ENCODE measurements at regions not wholly inside any gene's neighbourhood (a gene's known extent, or its start where the extent isn't known, plus 50 kb on each side); places are given as distances from the start of the nearest gene placed in this dataset.
"Not testable (repeated sequence)": the region's sequence is repeated elsewhere in the genome, so short reads cannot be mapped to it uniquely, and the experiment has no call there.

DNA sequence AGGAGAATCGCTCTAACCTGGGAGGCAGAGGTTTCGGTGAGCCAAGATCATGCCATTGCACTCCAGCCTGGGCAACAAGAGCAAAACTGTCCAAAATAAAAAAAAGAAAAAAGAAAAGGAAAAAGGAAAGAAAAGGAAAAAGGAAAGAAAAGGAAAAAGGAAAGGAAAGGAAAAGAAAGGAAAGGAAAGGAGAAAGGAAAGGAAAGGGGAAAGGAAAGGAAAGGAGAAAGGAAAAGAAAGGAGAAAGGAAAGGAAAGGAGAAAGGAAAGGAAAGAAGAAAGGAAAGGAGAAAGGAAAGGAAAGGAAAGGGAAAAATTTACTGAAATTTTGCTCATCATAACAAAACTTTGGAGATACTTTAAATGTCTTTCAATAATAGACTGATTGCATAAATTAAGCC is 391.3 kb upstream of the GYPC start:
- DNase-seq: no peak

DNA sequence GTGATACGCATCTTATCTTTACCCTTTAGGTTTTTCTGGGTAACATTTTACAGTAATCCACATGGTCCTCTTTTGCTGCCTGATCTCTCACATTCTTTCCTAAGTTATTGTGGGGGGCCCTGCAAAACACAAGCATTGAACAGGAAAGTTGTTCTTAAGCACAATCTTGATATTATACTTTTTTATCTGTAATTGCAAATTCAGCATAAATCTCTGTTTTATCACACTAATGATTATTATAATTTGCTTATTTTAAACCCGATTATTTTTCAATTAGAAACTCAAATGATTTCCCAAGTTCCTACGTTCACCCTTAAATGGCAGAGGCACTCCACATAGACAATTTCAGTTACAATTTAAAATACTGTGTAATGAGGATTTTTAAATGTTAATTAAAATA is 386.0 kb upstream of the GYPC start:
- DNase-seq: no peak

DNA sequence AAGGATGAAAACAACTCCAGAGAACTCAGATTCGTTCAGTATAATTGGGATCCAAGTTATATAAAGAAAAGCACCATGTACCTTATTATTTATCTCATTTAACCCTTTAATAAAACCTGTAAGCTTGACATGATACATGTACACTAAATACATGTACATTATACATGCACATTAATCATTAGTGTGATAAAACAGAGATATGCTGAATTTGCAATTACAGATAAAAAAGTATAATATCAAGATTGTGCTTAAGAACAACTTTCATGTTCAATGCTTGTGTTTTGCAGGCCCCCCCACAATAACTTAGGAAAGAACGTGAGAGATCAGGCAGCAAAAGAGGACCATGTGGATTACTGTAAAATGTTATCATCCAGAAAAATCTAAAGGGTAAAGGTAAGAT is 385.4 kb upstream of the GYPC start:
- DNase-seq: no peak

DNA sequence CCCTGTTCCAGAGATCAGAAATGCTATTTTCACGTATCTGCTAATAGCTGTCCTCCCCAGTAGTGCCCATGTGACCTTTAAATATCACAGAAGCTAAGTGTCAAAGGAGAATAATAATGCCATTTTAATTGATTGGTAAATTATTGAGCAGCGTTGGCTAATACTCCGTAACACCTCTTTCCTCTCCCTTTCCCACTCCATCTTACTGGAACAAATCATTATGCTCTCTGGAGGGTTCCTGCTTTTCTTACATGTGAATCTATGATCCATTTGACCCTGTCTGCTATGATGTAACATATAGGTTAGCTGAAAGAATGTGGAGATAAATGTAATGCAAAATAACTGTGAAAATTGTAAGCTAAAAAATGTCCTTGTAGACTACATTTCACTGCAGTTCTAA is 383.6 kb upstream of the GYPC start:
- DNase-seq: no peak

DNA sequence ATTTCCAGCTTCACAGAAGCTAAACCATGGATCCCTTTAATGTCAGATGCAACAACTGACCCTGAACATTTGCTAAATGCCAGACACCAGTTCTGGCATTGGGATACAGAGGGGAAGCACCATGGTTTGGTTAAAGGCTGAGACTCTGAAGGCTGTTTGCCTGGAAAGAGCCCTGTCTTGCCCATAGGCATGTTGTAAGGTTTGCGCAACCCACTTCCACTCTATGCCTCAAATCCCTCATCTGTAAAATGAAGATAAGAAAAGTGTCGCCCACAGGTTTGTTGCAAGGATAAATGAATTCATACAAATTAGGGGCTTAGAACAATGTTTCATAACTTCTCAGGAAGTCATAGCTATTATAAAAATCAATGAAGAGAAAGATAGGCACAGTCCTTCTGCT is 380.9 kb upstream of the GYPC start:
- DNase-seq: no peak

DNA sequence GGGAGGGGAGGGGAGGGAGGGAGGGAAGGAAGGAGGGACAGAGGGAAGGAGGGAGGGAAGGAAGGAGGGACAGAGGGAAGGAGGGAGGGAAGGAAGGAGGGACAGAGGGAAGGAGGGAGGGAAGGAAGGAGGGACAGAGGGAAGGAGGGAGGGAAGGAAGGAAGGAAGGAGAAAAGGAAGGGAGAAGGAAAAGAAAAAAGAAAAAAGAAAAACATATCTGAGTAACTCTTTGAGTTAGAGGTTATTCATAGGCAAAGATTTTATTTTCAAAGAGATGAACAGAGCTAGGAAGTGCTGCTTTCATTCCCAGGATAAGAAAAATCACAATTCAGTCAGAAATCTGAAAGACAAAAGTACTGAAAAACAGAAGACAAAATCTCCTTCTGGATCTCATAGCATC is 379.7 kb upstream of the GYPC start:
- not testable (repeated sequence) for DNase-seq

DNA sequence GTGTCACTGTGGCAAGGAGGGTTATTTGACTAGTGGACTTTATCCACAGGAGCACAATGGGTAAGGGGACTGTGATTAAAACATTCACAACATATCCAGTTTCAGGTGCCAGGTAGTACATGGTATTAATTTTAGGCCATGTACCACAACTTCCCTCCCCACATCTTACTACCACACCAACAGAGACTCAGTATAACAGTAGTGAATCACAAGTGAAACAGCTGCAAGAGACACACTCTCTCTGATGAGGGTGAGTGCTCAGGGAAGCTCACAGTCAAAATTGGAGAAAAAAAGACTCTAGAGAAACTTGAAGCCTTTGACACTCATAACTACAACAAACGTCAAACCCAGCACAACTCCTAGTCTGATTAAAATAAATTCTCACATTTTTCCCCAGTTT is 367.6 kb upstream of the GYPC start:
- no peak for DNase-seq

DNA sequence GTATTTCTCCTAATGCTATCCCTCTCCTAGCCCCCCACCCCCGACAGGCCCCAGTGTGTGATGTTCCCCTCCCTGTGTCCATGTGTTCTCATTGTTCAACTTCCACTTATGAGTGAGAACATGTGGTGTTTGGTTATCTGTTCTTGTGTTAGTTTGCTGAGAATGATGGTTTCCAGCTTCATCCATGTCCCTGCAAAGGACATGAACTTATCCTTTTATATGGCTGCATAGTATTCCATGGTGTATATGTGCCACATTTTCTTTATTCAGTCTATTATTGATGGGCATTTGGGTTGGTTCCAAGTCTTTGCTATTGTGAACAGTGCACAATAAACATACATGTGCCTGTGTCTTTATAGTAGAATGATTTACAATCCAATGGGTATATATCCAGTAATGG is 362.0 kb upstream of the GYPC start:
- not testable (repeated sequence) for DNase-seq

DNA sequence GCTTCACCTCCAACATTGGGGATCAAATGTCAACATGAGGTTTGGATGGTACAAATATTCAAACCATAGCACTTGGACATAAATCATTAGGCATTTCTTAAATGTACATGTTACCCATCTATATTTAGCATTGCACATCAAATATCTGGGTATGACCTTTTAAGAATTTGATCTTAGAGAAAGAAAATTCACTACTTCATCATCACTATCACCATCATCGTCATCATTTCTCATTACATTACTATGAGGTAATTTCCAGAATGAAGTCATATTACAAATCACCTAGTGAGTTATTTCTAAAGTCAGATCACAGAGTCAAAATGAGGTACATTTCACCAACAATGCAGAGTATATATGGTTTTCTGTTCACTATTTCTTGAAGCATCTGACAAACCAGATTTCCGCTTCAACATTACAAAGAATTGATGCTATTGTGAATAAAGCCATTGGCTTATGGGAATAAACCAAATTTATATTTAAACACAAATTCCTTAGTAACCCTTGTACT is 356.4 kb upstream of the GYPC start:
- no peak for DNase-seq

DNA sequence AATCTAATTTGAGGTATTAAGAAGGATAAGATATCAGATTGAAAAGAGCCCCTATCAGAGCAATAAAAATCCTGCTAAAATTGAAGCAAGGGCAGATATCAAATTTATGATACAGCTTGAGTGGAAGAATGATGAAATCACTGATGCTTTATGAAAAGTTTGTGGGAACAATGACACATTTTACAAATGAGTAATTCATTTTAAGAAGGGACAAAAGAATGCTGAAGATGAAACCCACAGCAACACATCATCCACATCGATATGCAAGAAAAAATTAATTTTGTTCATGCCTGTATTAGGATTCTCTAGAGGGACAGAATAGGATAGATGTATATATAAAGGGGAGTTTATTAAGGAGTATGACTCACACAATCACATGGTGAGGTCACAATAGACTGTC is 355.6 kb upstream of the GYPC start:
- DNase-seq: no peak

DNA sequence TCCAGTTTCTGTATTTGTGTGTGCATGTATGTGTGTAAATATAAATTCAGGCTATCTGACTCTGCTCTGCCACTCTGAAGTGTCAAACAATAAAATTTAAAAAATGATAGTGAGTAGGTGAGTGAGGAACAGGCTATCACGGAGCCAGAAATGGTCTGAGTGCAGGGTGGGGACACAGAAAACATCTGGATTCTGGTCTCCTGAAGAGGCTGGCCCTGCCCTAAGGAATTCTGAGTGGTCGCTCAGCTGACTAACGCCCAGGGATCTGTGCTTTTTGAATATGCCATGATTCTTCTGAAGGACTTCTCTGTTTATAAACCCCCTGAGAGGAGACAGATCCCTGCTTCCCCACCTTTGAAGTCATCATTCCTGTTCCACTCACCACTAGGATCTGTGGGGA is 353.9 kb upstream of the GYPC start:
- DNase-seq: no peak

DNA sequence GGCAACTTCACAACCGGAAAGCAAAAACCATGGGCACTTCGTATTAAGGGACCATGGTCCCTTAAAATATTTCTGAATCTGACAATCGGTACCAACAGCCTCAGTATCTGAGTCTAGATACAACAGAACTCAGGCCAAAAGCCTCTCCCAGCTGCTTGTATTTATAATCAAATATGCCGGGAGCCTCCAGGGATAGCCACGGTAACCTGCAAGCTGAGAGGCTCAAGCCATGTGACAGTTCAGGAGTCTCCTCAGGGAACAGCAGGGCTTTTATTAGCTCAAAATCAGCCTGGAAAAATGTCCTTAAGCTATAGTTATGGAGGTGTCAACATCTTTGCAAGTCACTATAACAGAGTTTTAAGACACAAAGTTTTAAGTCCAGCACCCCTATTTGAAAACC is 352.8 kb upstream of the GYPC start:
- DNase-seq: no peak

DNA sequence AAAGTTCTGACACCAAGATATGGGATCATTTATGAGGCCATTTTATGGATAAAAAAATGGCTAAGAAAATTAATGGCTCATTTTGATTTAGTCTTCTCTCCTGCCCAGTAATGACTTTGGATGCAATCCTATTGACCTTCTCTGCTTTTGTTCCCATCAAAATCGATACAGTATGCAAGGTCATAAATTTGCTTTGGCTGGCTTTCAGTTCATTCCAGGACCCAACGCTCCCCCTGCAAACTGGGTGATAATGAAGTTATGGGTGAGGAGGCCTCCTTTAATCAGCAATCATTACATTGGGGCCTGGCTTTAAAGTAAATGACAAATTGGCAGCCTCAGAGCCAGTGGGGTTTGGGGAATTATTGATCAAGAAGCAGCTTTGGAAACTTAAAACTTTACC is 351.8 kb upstream of the GYPC start:
- DNase-seq: no peak

DNA sequence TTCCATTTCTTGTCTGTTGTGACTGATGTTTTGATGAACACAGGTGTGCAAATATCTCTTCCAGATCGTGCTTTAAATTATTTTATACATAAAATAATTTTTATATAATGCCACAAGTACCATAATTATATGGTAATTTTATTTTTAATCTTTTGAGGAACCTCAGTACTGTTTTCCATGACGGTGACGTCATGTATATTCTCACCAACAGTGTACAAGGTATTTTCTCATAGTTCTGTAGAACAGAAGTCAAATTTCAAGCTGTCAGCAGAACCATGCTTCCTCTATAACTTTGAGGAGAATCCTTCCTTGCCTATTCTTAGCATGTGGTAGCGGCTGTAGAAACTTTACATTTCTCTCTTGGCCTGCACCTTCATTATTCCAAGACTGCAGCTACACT is 349.4 kb upstream of the GYPC start:
- DNase-seq: no peak

DNA sequence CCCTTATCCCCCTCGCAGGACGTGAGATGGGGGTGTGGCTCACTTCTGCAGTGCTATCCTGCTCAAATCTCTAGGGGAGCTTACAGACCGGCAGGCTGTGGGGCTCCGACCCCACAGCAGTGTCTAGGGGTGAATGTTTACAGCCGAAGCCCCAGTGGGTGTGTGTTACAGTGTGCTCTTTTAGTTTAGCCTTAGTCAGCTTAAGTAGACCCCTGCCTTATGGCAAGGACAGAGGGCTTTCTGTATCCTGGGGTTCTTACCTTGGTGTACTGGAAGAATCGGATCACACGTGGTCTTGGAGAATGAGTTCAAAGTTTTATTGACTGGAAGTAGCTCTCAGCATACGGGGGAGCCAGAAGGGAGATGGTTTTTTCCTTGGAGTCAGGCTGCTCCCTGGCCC is 348.2 kb upstream of the GYPC start:
- no peak for DNase-seq

DNA sequence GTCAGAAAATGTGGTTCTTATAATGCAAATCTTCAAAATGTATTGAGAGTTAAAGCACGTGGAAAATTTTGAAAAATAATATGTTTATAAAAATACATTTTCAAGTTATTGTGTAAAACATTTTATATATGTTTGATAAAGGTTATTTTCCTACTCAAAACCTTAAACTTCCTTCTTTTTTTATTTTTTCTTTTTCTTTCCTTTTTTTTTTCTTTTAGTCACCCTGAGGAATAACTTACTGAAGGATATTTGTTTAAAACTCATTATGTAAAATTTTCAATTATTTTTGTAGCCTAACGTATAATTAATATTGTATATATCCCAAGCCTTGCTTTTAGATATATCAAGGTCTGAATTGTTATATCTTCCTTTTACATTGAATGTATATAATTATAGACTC is 346.8 kb upstream of the GYPC start:
- no peak for DNase-seq

DNA sequence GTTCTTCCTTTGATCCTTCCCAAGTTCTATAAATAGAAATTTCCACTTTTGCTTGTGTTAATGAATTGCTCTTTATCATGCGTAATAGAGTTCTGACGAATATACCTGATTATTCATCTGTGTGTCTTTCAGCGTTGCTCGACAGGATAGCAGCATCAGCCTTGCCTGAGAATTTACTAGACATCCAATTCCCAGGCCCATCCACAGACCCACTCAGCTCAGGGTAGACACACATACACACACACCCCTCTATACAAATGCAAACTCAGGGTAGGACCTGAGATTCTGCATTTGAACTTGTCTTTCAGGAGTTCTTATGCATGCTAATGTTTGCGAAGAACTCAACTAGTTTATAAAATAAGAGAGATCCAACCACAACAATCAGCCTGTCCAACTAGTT is 343.4 kb upstream of the GYPC start:
- DNase-seq: no peak

DNA sequence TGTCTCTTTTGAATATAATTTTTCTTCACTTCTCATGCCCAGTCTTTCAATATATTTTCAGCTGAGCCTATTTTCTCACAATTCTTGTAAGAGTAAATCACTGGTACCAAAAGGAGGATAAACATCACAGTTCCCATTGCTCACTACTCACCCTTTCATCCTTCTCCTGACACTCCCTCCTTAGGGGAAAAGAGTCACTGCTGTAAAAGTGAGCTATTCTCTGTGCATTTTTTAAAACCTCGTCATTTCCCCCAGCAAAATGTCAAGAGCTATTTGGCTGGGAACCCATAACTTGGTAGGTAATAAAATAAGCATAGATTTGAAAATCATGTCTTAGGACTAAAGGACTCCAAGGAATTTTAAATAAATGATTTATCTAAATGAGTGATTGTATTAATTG is 340.1 kb upstream of the GYPC start:
- DNase-seq: no peak

DNA sequence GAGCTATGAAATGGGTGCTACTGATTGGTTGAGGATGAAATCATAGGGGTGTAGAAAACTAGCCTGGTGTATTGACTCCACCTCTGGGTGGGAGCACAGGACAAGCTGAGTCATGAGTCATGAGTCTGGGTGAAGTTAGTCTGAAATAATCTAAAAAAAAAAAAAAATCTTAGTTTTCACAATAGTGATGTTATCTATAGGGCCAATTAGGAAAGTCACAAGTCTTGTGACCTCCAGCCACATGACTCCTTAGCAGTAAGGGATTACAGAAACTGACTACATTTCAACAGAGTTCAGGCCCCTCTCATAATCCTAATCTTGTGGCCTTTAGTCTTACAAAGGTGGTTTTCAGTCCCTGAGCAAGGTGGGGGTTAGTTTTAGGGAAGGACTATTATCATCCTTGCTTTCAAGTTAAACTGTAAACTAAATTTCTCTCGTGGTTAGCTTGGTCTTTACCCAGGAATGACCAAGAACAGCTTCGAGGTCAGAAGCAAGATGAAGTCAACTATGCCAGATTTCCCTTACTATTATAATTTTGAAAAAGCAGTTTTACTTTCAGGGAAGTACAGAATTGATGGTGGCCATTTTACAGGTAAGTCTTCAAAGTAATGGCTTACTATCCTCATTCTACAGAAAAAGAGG is 338.0 kb upstream of the GYPC start:
- no peak for DNase-seq

DNA sequence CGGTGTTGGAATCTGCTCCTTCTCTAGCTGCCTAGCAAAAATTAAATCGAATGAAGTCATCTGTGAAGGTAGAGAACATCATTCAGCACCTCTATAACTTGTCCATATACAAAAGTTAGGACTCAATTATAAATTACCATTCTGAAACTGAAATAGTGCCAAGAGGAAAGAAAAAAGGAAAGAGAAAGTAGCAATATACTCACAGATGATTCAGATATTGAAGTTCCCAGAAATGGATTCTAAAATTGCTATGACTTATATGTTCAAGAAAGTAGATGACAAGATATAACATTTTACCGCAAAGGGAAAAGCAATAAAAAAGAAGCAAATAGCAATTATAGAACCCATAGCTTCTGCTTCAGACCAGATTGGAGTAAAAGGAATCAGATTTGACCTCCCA is 333.6 kb upstream of the GYPC start:
- DNase-seq: no peak

DNA sequence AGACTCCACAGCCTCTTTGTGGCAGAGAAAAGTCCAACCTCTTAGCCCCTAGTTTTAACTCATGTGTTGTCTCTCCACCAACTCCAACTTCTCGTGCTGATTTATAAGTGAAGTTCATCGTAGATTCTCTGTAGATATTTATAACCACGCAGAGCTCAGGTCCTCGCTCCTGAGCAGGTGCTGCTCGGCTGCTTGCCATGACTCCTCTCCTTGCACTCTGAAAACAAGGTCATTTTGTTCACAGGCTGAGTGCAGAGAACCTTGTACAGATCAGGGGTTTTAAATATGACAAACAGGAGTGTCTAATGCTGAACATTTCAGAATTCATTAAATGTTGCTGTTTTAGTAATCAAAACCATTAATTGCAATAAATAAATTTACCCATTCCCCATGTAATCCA is 330.8 kb upstream of the GYPC start:
- DNase-seq: no peak

DNA sequence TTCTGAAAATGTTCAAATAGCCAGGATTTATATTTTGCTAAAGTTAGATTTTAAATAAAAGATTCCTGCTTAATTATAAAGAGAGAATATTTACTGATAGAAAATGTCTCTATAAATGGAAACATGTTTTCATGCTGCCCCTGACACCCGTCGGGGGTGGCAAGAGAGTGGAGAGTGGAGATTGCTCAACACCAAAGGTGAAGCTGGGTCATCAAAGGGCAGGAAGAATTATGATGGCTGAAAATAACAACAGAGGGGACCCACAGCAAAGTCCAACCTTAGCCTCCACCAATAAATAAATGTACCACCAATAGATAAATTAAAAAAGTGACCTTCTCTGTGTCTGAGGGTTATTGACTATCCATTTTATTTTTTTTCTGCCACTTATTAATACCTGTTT is 326.8 kb upstream of the GYPC start:
- no peak for DNase-seq

DNA sequence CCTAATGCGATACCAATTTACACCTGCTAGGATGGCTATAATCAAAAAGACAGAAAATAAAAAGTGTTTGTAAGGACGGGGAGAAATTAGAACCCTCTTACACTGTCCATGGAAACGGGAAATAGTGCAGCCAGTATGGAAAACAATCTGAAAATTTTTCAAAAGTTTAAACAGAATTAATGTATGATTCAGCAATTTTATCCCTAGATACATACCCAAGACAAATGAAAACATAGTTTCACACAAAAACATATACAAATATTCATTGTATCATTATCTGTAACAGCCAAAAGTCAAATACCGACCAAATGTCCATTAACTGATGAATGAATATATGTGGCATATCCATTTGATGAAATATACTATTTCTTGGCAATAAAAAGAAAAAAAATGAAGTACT is 313.5 kb upstream of the GYPC start:
- no peak for DNase-seq

DNA sequence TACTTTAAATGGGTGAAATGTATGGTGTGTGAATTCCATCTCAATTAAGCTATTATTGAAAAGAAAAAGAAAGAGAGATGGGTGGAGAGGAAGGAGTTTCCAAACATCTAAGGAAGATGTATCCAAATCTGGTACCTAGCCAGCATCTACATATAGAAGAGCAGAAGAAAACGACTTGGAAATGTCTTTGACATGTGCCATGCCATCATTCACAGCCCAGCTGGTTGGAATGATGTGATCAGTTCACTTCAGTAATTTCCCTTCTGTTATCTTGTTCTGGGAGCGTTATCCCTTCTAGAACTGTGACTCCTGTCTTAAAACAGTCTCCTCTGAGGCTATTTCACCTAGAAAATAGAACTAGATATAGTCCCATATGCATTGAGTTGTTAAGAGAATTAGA is 312.8 kb upstream of the GYPC start:
- DNase-seq: no peak

DNA sequence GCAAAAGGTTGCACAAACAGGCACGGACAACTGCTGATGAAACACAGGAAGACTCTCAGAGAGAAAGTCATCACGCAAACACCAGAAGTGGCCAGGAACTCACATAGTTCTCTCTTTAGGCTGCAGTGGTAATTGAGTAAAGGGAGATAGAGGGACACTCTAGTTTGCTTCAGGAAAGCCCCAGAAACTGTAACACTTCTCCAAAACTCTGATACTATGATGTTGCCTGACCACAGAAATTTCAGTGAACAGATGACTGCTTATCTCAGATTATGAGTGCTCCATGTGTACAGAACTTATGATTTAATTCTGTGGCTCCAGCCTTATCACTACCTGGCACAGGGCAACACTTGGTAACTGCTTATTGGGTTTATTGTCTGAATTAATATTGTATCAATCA is 311.5 kb upstream of the GYPC start:
- no peak for DNase-seq

DNA sequence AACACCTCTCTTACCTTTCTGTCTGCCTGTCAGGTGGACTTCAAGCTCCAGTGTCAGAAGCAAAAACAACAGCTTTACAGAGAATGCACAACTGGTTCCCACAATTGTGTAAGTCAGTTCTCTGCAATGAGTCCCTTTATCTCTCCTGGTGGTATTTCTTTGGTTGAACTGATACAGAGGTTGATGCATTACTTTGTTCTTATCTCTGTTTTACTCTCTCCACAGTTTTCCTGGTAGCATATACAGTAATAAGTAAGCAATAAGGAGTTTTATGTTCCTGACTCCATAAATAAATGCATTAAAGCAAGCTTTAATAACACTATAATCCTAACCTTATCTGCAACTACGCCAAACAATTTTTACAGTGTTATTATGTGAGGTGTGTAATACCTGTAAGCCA is 310.3 kb upstream of the GYPC start:
- DNase-seq: no peak
